Neuronal stem cell (in vitro differentiated cells): ENCODE measurements at regions not wholly inside any gene's neighbourhood (a gene's known extent, or its start where the extent isn't known, plus 50 kb on each side); places are given as distances from the start of the nearest gene placed in this dataset.

Experiments
- DNase-seq: peaks from one replicate; pipeline ENCODE4 v3.0.0-alpha.2; 2013; ENCODE audit warnings: low spot score
- H2AFZ ChIP-seq: one replicate; pipeline ENCODE4 v1.6.1; 2013; ENCODE audit warnings: mild to moderate bottlenecking, low read length, inconsistent platforms
- H2AK5ac ChIP-seq: 2 replicates; pipeline ENCODE4 v1.6.1; 2013; ENCODE audit warnings: low read depth, mild to moderate bottlenecking, inconsistent platforms, low read length, moderate library complexity, mixed read lengths
- H2BK120ac ChIP-seq: 2 replicates; pipeline ENCODE4 v1.6.1; 2013; ENCODE audit warnings: low read depth, mild to moderate bottlenecking, inconsistent platforms, low read length, moderate library complexity, mixed read lengths
- H2BK12ac ChIP-seq: one replicate; pipeline ENCODE4 v1.6.1; 2013; ENCODE audit warnings: low read length, inconsistent platforms
- H2BK15ac ChIP-seq: 2 replicates; pipeline ENCODE4 v1.6.1; 2013; ENCODE audit warnings: mild to moderate bottlenecking, low read length, inconsistent platforms, mixed read lengths
- H2BK5ac ChIP-seq: one replicate; pipeline ENCODE4 v1.6.1; 2013; ENCODE audit warnings: inconsistent platforms, mild to moderate bottlenecking, low read length, moderate library complexity
- H3K14ac ChIP-seq: one replicate; pipeline ENCODE4 v1.6.1; 2013; ENCODE audit warnings: low read length, inconsistent platforms
- H3K18ac ChIP-seq: 2 replicates; pipeline ENCODE4 v1.6.1; 2013; ENCODE audit warnings: low read length, inconsistent platforms
- H3K23ac ChIP-seq: 2 replicates; pipeline ENCODE4 v1.6.1; 2013; ENCODE audit warnings: low read depth, mild to moderate bottlenecking, mixed read lengths, low read length, inconsistent platforms; ENCODE audit not compliant: poor library complexity
- H3K27ac ChIP-seq: replicated peaks from 3 replicates; pipeline ENCODE4 v1.5.1; 2013; ENCODE audit warnings: low read length, inconsistent platforms
- H3K27me3 ChIP-seq, 3 experiments: 2 replicates each; pipeline ENCODE4 v1.6.1; 2013; ENCODE audit warnings: low read length in 3 of 3, mild to moderate bottlenecking in 2 of 3, inconsistent platforms in 1 of 3, low read depth in 1 of 3, mixed read lengths in 1 of 3, moderate library complexity in 1 of 3; ENCODE audit not compliant: control insufficient read depth in 3 of 3, insufficient read depth in 3 of 3
- H3K36me3 ChIP-seq, 2 donors: replicated peaks in 1 of 2; 2 replicates each; pipeline ENCODE4 v1.6.1; 2013; ENCODE audit warnings: low read length in 2 of 2; ENCODE audit not compliant: control insufficient read depth in 2 of 2, insufficient read depth in 2 of 2
- H3K4ac ChIP-seq: 2 replicates; pipeline ENCODE4 v1.6.1; 2013; ENCODE audit warnings: inconsistent platforms, mild to moderate bottlenecking, low read length, moderate library complexity
- H3K4me1 ChIP-seq, 2 donors: 1 replicate in 1 of 2; 2 replicates in 1 of 2; pipeline ENCODE4 v1.6.1; 2013; ENCODE audit warnings: low read length in 2 of 2, low read depth in 1 of 2; ENCODE audit not compliant: control insufficient read depth in 2 of 2, insufficient read depth in 1 of 2
- H3K4me2 ChIP-seq: one replicate; pipeline ENCODE4 v1.6.1; 2013; ENCODE audit warnings: mild to moderate bottlenecking, low read length, inconsistent platforms; ENCODE audit not compliant: insufficient read depth, poor library complexity, severe bottlenecking
- H3K4me3 ChIP-seq, 2 donors: 2 replicates each; pipeline ENCODE4 v1.5.1; 2013; ENCODE audit warnings: low read length in 2 of 2, mild to moderate bottlenecking in 2 of 2, inconsistent platforms in 1 of 2, moderate library complexity in 1 of 2
- H3K79me1 ChIP-seq: one replicate; pipeline ENCODE4 v1.6.1; 2013; ENCODE audit warnings: low read depth, mild to moderate bottlenecking, inconsistent platforms, low read length, moderate library complexity
- H3K9ac ChIP-seq: one replicate; pipeline ENCODE4 v1.6.1; 2013; ENCODE audit warnings: mild to moderate bottlenecking, low read depth, low read length, inconsistent platforms; ENCODE audit not compliant: poor library complexity
- H3K9me3 ChIP-seq, 2 donors: replicated peaks in 1 of 2; 2 replicates each; pipeline versions ENCODE3 to v1.6.1; 2013; ENCODE audit warnings: low read length in 2 of 2, mild to moderate bottlenecking in 2 of 2, inconsistent platforms in 1 of 2, low read depth in 1 of 2, mixed read lengths in 1 of 2, moderate library complexity in 1 of 2; ENCODE audit not compliant: control insufficient read depth in 2 of 2, insufficient read depth in 1 of 2
- H4K8ac ChIP-seq: one replicate; pipeline ENCODE4 v1.6.1; 2013; ENCODE audit warnings: low read depth, mild to moderate bottlenecking, inconsistent platforms, low read length, moderate library complexity
- H4K91ac ChIP-seq: one replicate; pipeline ENCODE4 v1.6.1; 2013; ENCODE audit warnings: low read length, low read depth, mild to moderate bottlenecking, inconsistent platforms; ENCODE audit not compliant: poor library complexity
- whole genome bisulfite sequencing, 2 donors: extraction: QIAGEN DNeasy Blood & Tissue Kit; methylation state at CpG; one replicate each; pipeline ENCODE4 v1.1.7; 2013; ENCODE audit warnings: missing lambda C conversion rate in 2 of 2, mixed read lengths in 1 of 2; ENCODE audit not compliant: insufficient read length in 2 of 2, insufficient replicate concordance in 1 of 2; ENCODE audit errors: extremely low coverage in 2 of 2; 5-methylcytosine and 5-hydroxymethylcytosine counted together

- Histone ChIP-seq H3K23ac (no peak overlapping the region), H3K4ac (no peak overlapping the region), H3K27me3 (no peaks in the 10 kb centered on the region), H2BK15ac (no peak overlapping the region), H3K18ac (no peak overlapping the region), H3K36me3 (no peaks in the 10 kb centered on the region), H3K4me3 (no peak overlapping the region), H2BK12ac (no peak overlapping the region), H2AFZ (no peak overlapping the region), H4K8ac (no peak overlapping the region), H2BK5ac (no peak overlapping the region), H3K14ac (no peak overlapping the region), H3K9me3 (no peaks in the 10 kb centered on the region), H3K9ac (no peak overlapping the region), H4K91ac (no peak overlapping the region), H3K4me2 (no peak overlapping the region), H2BK120ac (no peak overlapping the region), H3K79me1 (no peaks in the 10 kb centered on the region), H2AK5ac (no peak overlapping the region), H3K27ac (no peak overlapping the region), H3K4me1 (peaks cover 1 to 12% of the 10 kb centered on the region in 2 donors)
- no peak for DNase-seq
- WGBS, 2 donors = no CpG with 5 or more reads among the region's 13 CpGs
Observed at GRCh38 chr2:145026456-145027455, 506.8 kb upstream of the ZEB2 start.

GRCh38 chr2:145025382-145025781 lies 505.5 kb upstream of the ZEB2 start:
- Histone ChIP-seq H3K9me3 (no peaks in the 10 kb centered on the region), H2BK120ac (no peak overlapping the region), H3K4me3 (no peak overlapping the region), H2AK5ac (no peak overlapping the region), H3K14ac (no peak overlapping the region), H3K79me1 (no peaks in the 10 kb centered on the region), H2BK5ac (no peak overlapping the region), H3K27ac (no peak overlapping the region), H3K4me2 (no peak overlapping the region), H3K4me1 (peaks cover 1 to 12% of the 10 kb centered on the region in 2 donors), H3K18ac (no peak overlapping the region), H3K36me3 (no peaks in the 10 kb centered on the region), H2BK12ac (no peak overlapping the region), H2BK15ac (no peak overlapping the region), H4K91ac (no peak overlapping the region), H4K8ac (no peak overlapping the region), H3K9ac (no peak overlapping the region), H3K4ac (no peak overlapping the region), H2AFZ (no peak overlapping the region), H3K27me3 (no peaks in the 10 kb centered on the region), H3K23ac (no peak overlapping the region)
- WGBS, 2 donors = no CpG with 5 or more reads among the region's 1 CpG
- DNase-seq = no peak

GRCh38 chr2:145023334-145023934 lies 503.5 kb upstream of the ZEB2 start:
- H2AFZ ChIP-seq = no peak overlapping the region
- no peak overlapping the region for H2BK5ac ChIP-seq
- H3K27ac ChIP-seq = no peak overlapping the region
- no peaks in the 10 kb centered on the region for H3K9me3 ChIP-seq
- DNase-seq = no peak
- no peaks in the 10 kb centered on the region for H3K79me1 ChIP-seq
- H3K36me3 ChIP-seq = no peaks in the 10 kb centered on the region
- H2BK15ac ChIP-seq = no peak overlapping the region
- H3K4me1 ChIP-seq = peaks cover 0 to 6% of the 10 kb centered on the region in 2 donors
- no peak overlapping the region for H3K14ac ChIP-seq
- no peak overlapping the region for H3K4me2 ChIP-seq
- no peak overlapping the region for H4K8ac ChIP-seq
- no peak overlapping the region for H2AK5ac ChIP-seq
- WGBS, 2 donors = no CpG with 5 or more reads among the region's 3 CpGs
- H3K4me3 ChIP-seq = no peak overlapping the region
- H3K23ac ChIP-seq = no peak overlapping the region
- H3K18ac ChIP-seq = no peak overlapping the region
- no peaks in the 10 kb centered on the region for H3K27me3 ChIP-seq
- H3K4ac ChIP-seq = no peak overlapping the region
- no peak overlapping the region for H3K9ac ChIP-seq
- no peak overlapping the region for H2BK120ac ChIP-seq
- no peak overlapping the region for H2BK12ac ChIP-seq
- H4K91ac ChIP-seq = no peak overlapping the region

- H2AFZ ChIP-seq = no peak overlapping the region
- H3K4ac ChIP-seq = no peak overlapping the region
- H3K79me1 ChIP-seq = no peaks in the 10 kb centered on the region
- no peak overlapping the region for H3K23ac ChIP-seq
- H3K9ac ChIP-seq = no peak overlapping the region
- H3K27ac ChIP-seq = no peak overlapping the region
- peaks cover 0 to 6% of the 10 kb centered on the region in 2 donors for H3K4me1 ChIP-seq
- H2BK15ac ChIP-seq = no peak overlapping the region
- no peak overlapping the region for H3K14ac ChIP-seq
- no peak overlapping the region for H2BK120ac ChIP-seq
- no peak overlapping the region for H2BK12ac ChIP-seq
- H3K27me3 ChIP-seq = no peaks in the 10 kb centered on the region
- H4K8ac ChIP-seq = no peak overlapping the region
- no peak overlapping the region for H3K4me2 ChIP-seq
- H3K4me3 ChIP-seq = no peak overlapping the region
- H4K91ac ChIP-seq = no peak overlapping the region
- no peaks in the 10 kb centered on the region for H3K36me3 ChIP-seq
- no CpG with 5 or more reads among the region's 5 CpGs for WGBS, 2 donors
- H3K18ac ChIP-seq = no peak overlapping the region
- no peak overlapping the region for H2BK5ac ChIP-seq
- DNase-seq = no peak
- no peak overlapping the region for H2AK5ac ChIP-seq
- no peaks in the 10 kb centered on the region for H3K9me3 ChIP-seq
Observed at GRCh38 chr2:145022666-145023333, 502.9 kb upstream of the ZEB2 start.
